IMR-90 (cell line): ENCODE measurements at regions not wholly inside any gene's neighbourhood (a gene's known extent, or its start where the extent isn't known, plus 50 kb on each side); places are given as distances from the start of the nearest gene placed in this dataset.

ENCODE experiments used
- CEBPB ChIP-seq: IDR thresholded peaks from 2 replicates; pipeline ENCODE4 v1.6.1; 2012; ENCODE audit warnings: low read depth, low read length, improper control_type of control experiment
- CTCF ChIP-seq: conservative IDR thresholded peaks from 2 replicates; pipeline ENCODE4 v1.5.1; 2012; ENCODE audit warnings: mild to moderate bottlenecking, low read depth, low read length, improper control_type of control experiment
- MAZ ChIP-seq: IDR thresholded peaks from 2 replicates; pipeline ENCODE4 v1.6.1; 2012; ENCODE audit warnings: low read depth, mild to moderate bottlenecking, low read length, improper control_type of control experiment, moderate library complexity, borderline replicate concordance
- RAD21 ChIP-seq: IDR thresholded peaks from 2 replicates; pipeline ENCODE4 v1.6.1; 2012; ENCODE audit warnings: low read length, improper control_type of control experiment
- SMC3 ChIP-seq: fragments of 150-350 bp; IDR thresholded peaks from 2 replicates; pipeline ENCODE4 v1.6.1; 2016; ENCODE audit warnings: low read depth, mild to moderate bottlenecking, antibody characterized with exemption, low read length, moderate library complexity

GRCh38 chr2:5889519-5889918, 197.3 kb downstream of the SOX11 start:
- TF ChIP-seq SMC3 (no peak), CTCF (no peak), CEBPB (no peak), RAD21 (no peak), MAZ (no peak)
